Spleen (tissue), 7 donors: ENCODE measurements at regions not wholly inside any gene's neighbourhood (a gene's known extent, or its start where the extent isn't known, plus 50 kb on each side); places are given as distances from the start of the nearest gene placed in this dataset.

Source experiments
- CTCF ChIP-seq, 11 experiments: fragments of 200-600 bp in 7 of 11; fragments of 450-650 bp in 4 of 11; sonication (generic) in 4 of 11; IDR thresholded peaks in 8 of 11; conservative IDR thresholded peaks in 3 of 11; 1 replicate in 7 of 11; 2 replicates in 4 of 11; pipeline versions ENCODE4 v1.4.0 to v1.8.0; 2016 to 2021; ENCODE audit warnings: antibody characterized with exemption in 11 of 11, inconsistent platforms in 4 of 11, mild to moderate bottlenecking in 1 of 11
- POLR2A ChIP-seq, 3 donors: fragments of 450-650 bp; IDR thresholded peaks; one replicate each; pipeline ENCODE4 v1.5.1; 2017; ENCODE audit warnings: antibody characterized with exemption in 3 of 3, mild to moderate bottlenecking in 1 of 3
- POLR2AphosphoS5 ChIP-seq, 3 donors: sonication (generic); formaldehyde crosslinking; IDR thresholded peaks; one replicate each; pipeline ENCODE4 v1.5.1; 2017; ENCODE audit warnings: antibody characterized with exemption in 3 of 3
- donor health status: DM: no; HTN: no; CAD: no; lungs with moderate emphysema.
- donor health status: DM: no; HTN: no; CAD: no.
- donor health status: DM: no; HTN: no; CAD: no.

- no peak for TF ChIP-seq POLR2A (IDR thresholded peaks at IDR 0.05)
- TF ChIP-seq CTCF (IDR thresholded peaks at IDR 0.05 in 8 of 11, conservative IDR thresholded peaks at IDR 0.05 in 3 of 11), result no peak
- no peak for TF ChIP-seq POLR2AphosphoS5 (IDR thresholded peaks at IDR 0.05)
Measured at GRCh38 chr2:67012165-67012564, 385.0 kb upstream of the ETAA1 start.
